NK-92 (cell line): ENCODE measurements at regions not wholly inside any gene's neighbourhood (a gene's known extent, or its start where the extent isn't known, plus 50 kb on each side); places are given as distances from the start of the nearest gene placed in this dataset.
"Not testable (repeated sequence)": the region's sequence is repeated elsewhere in the genome, so short reads cannot be mapped to it uniquely, and the experiment has no call there.

Experiments
- DNase-seq: peaks from one replicate; lab custom pipeline; 2025; ENCODE audit not compliant: unreplicated experiment; lab: John Stamatoyannopoulos, UW

DNA sequence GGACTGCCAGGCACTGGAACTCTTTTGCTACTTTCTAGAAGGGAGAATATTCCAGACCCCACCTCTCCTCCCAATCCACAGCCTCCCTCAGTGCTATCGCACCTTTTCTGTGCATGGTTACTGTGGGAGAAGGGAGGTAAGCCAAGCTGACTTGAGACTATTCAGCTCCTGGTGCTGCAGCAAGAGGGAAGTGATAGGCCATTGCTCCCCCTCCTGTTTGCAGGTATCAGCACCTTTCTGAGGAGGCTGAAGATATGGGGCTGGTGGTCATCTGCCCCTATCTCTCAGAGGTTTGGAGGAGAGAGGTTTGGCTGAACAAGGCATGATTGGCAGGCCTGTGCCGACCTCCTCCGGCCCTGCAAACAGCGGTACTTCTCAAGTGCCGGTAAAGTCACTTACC lies 103.3 kb upstream of the GATB start:
- no peak for DNase-seq

GRCh38 chr4:151862766-151863165 lies 102.0 kb upstream of the GATB start:
- DNase-seq, result no peak

- DNase-seq, result no peak
Observed at GRCh38 chr4:151860561-151861093, 99.8 kb upstream of the GATB start.

DNA sequence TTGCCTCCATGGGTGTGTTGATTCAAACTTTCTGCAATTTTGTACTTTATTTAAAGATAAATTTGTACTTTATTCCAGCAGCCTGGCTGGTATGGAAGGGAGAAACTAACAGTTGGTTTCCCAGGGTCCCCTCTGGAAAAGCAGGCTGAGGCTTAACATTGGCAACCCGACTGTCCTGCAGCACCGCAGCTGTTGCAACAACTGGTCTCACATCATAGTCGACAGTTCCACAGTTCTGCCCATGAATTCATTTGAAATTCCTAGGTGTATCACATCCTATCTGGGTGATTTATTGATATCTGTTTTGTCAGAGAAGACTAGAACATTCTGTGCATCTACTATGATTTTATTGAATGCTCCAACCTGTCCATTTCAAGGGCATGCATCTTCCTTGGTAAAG lies 98.8 kb upstream of the GATB start:
- DNase-seq, result no peak

DNA sequence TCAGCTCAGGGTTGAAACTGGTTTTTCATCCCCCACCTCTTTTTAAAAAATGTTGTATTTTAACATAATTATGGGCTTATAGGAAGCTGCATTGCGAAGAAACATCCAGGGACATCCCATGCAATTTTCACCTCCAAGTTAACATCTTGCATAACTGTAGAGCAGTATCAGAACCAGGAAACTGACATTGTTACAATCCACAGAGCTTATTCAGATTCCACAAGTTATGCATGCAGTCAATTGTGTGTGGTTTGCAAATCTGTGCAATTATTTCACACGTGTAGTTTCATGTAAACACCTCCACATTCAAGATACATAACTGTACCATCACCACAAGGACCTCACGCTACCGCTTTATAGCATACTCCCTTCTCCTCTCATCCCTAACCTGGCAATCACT lies 97.5 kb upstream of the GATB start:
- no peak for DNase-seq

DNA sequence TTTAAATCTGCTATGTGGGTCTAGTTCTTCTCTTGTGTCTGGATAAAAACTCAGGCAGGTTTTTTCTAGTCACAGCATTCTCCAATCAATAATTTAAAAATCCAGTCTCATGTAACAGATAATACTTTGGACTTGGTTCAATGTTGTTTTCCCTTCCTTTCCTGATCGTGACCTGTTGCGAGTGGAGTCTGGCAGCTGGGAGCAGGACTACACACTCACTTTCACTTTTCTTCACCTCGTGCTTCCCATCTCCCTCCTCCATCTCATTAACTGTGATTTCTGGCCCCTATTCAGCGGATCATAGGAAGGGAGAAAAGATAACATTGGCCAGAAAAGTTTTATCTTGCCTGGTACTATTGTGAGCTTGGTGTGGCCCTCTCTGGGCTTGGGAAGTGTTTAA lies 96.6 kb upstream of the GATB start:
- DNase-seq, result no peak

- DNase-seq, result no peak
Observed at GRCh38 chr4:151855747-151856146, 94.9 kb upstream of the GATB start.

DNA sequence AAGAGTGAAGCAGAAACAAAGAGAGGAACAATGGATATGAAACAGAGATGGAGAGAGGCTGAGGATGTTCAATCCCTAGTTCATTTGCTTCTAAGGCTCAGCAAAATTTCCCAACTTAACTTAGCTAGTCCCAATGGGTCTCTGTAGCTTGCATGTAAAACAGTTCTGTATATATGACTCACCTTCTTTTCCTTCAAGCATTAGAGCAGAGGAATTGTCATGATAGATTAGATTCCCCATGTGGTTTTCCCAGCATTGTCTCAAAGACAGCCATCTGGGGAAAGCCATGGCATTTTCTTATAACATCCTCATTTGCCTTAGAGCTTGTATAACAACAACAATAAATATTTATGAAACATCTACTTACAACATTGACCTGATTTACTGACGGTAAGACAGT lies 93.9 kb upstream of the GATB start:
- DNase-seq, result no peak

DNA sequence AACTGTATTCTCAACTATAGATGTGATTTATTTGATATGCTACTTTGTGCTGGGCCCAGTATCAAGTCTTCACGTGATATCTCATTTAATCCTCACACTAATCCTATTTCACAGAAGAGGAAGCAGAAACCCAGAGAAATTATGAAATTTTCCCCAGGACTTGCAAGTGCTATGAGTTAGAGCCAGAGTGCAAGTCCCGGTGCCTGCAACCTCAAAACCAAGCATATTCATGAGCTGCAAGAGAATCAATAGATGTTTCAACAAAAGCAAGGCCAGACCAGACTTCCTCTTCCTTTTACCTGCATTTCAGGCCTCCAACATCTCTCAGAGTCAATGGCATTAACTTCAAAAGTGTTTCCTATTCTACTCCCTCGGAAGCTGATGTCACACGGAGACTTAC lies 92.2 kb upstream of the GATB start:
- DNase-seq, result no peak

DNA sequence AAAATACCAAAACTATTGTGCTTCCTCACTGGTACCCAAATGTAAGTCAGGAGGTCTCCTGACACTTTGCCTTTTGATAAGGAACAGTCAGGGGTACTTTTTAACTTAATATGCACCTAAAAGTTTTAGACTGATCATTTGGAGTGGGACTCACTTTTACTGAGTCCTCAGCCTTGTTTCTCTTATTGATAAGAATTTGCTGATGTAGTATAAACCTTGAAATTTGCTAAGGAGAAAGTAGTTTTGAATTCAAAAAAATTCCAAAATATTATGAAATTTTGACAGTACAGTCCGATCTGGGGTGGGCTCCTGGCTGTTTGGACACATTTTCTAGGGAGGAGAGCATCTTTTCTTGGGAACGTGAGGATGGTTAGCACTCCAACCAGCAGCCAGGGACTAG lies 91.4 kb upstream of the GATB start:
- DNase-seq, result no peak

DNA sequence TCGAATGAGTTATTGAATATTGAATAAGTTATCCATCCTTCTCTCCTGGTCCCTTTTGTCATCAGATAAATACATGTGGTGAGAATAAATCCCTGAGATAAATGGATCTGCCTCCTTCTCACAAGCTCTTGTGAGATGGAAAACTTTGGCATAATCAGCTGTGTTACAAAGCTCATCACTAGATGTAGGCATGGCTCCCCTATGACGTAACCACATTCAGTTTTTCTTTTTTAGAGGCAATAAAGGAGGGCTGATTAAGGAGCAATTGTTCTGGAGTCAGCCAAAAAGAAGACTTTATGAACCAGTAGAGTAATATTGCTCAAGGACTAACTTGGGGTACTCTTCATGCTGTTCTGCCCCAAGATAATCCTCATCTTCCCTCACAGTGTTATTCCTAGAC lies 90.5 kb upstream of the GATB start:
- no peak for DNase-seq

GRCh38 chr4:151850791-151851213 lies 90.0 kb upstream of the GATB start:
- no peak for DNase-seq

DNA sequence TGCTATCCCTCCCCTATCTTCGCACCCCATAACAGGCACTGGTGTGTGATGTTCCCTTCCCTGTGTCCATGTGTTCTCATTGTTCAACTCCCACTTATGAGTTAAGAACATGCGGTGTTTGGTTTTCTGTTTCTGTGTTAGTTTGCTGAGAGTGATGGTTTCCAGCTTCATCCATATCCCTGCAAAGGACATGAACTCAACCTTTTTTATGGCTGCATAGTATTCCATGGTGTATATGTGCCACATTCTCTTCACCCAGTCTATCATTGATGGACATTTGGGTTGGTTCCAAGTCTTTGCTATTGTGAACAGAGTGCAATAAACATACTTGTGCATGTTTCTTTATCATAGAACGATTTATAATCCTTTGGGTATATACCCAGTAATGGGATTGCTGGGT lies 84.7 kb upstream of the GATB start:
- not testable (repeated sequence) for DNase-seq

GRCh38 chr4:151842430-151843079 lies 81.7 kb upstream of the GATB start:
- DNase-seq, result no peak

GRCh38 chr4:151841107-151841506 lies 80.3 kb upstream of the GATB start:
- no peak for DNase-seq

- no peak for DNase-seq
Observed at GRCh38 chr4:151835467-151835866, 74.7 kb upstream of the GATB start.

DNA sequence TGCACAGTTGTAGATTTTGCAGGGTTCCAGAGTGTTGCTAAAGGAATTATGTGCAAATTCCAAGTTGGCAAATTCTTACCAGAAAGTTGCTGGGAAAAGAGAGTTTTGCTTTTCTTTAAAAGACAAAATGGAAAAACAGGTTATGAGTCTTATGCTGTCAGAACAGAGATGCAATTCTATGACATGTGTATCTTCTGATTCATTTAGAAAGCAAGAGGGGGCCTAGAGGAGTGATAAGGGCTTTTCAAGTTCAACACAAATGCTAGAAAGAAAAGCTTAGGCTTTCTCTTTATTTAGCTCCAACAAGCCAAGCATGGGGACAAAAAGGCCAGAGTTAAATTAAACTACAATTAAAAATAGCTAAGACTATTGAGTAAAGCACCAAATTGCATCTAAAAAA lies 72.4 kb upstream of the GATB start:
- no peak for DNase-seq

GRCh38 chr4:151831526-151831925 lies 70.7 kb upstream of the GATB start:
- no peak for DNase-seq

GRCh38 chr4:151830168-151830567 lies 69.4 kb upstream of the GATB start:
- no peak for DNase-seq

- no peak for DNase-seq
Observed at GRCh38 chr4:151829309-151829708, 68.5 kb upstream of the GATB start.

GRCh38 chr4:151824656-151825055 lies 63.8 kb upstream of the GATB start:
- DNase-seq, result no peak

DNA sequence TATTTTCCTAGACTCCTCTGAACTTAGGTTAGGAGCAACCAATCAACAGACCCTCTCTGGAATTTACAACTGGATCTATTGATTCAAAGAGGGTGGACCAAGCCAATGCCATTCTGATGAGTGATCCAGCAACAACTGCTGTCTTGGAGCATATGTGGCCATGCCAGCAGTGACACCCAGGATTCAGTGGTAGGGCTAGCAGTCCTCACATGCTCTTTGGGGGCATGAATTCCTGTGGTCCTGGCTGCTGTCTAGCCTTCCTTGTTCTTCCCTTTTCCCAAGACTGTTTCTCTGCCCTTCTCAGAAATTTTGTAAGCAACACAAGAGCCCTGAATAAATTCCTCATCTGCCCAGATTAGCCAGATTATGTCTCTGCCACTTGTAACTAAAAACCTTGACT lies 61.5 kb upstream of the GATB start:
- no peak for DNase-seq

GRCh38 chr4:151820004-151820403 lies 59.2 kb upstream of the GATB start:
- DNase-seq, result no peak
